Keratinocyte (primary cell): ENCODE measurements at regions not wholly inside any gene's neighbourhood (a gene's known extent, or its start where the extent isn't known, plus 50 kb on each side); places are given as distances from the start of the nearest gene placed in this dataset.

ENCODE experiments used
- DNase-seq: peaks from one replicate; pipeline ENCODE4 v3.0.0-alpha.2; 2011; ENCODE audit warnings: low read depth, missing footprints, low spot score
- FAIRE-seq: peaks from 2 replicates; lab custom pipeline; 2011; peaks lifted over from hg19 to GRCh38; lab: Jason Lieb, UNC
- H2AFZ ChIP-seq: 2 replicates; pipeline ENCODE4 v1.6.0; 2012; ENCODE audit warnings: low read length, control low read depth, inconsistent platforms; ENCODE audit not compliant: control insufficient read depth
- H3K27ac ChIP-seq: 2 replicates; pipeline ENCODE4 v1.5.1; 2011; ENCODE audit warnings: low read length; ENCODE audit not compliant: control insufficient read depth, insufficient read depth
- H3K27me3 ChIP-seq: 3 replicates; pipeline ENCODE4 v1.6.0; 2011; ENCODE audit warnings: low read length; ENCODE audit not compliant: control insufficient read depth, insufficient read depth; ENCODE audit errors: extremely low read depth
- H3K36me3 ChIP-seq, 2 experiments: 2 replicates in 1 of 2; 3 replicates in 1 of 2; pipeline ENCODE4 v1.5.1; 2011; ENCODE audit warnings: low read length in 2 of 2, mild to moderate bottlenecking in 1 of 2; ENCODE audit not compliant: control insufficient read depth in 2 of 2, insufficient read depth in 2 of 2; ENCODE audit errors: extremely low read depth in 1 of 2
- H3K4me1 ChIP-seq: 3 replicates; pipeline ENCODE4 v1.5.1; 2011; ENCODE audit warnings: low read length; ENCODE audit not compliant: control insufficient read depth, insufficient read depth; ENCODE audit errors: extremely low read depth
- H3K4me2 ChIP-seq: 3 replicates; pipeline ENCODE4 v1.6.0; 2011; ENCODE audit warnings: low read depth, low read length; ENCODE audit not compliant: control insufficient read depth, insufficient read depth; ENCODE audit errors: extremely low read depth
- H3K4me3 ChIP-seq, 3 experiments: fragments of 200-600 bp in 1 of 3; sonication (generic) in 1 of 3; 2 replicates in 2 of 3; 3 replicates in 1 of 3; pipeline ENCODE4 v1.5.1; 2011 to 2016; ENCODE audit warnings: low read length in 3 of 3, mild to moderate bottlenecking in 3 of 3, control low read depth in 2 of 3, inconsistent platforms in 1 of 3, low read depth in 1 of 3, mixed read lengths in 1 of 3, mixed run types in 1 of 3, moderate library complexity in 1 of 3; ENCODE audit not compliant: control insufficient read depth in 2 of 3, insufficient read depth in 2 of 3; ENCODE audit errors: extremely low read depth in 1 of 3
- H3K79me2 ChIP-seq: 2 replicates; pipeline ENCODE4 v1.6.0; 2012; ENCODE audit warnings: low read length; ENCODE audit not compliant: control insufficient read depth, insufficient read depth
- H3K9ac ChIP-seq: 3 replicates; pipeline ENCODE4 v1.6.0; 2011; ENCODE audit warnings: low read length; ENCODE audit not compliant: control insufficient read depth, insufficient read depth; ENCODE audit errors: extremely low read depth
- H3K9me1 ChIP-seq: 3 replicates; pipeline ENCODE4 v1.6.0; 2011; ENCODE audit warnings: low read length; ENCODE audit not compliant: control insufficient read depth, insufficient read depth; ENCODE audit errors: extremely low read depth
- H3K9me3 ChIP-seq: 2 replicates; pipeline ENCODE4 v1.5.1; 2012; ENCODE audit warnings: low read depth, low read length; ENCODE audit not compliant: control insufficient read depth
- H4K20me1 ChIP-seq: 3 replicates; pipeline ENCODE4 v1.6.0; 2011; ENCODE audit warnings: low read length; ENCODE audit not compliant: control insufficient read depth, insufficient read depth; ENCODE audit errors: extremely low read depth
- EZH2 ChIP-seq: IDR thresholded peaks from one replicate; pipeline ENCODE4 v1.6.1; 2012; ENCODE audit warnings: inconsistent platforms, mild to moderate bottlenecking, low read length, moderate library complexity
- dilution Hi-C: fragments of 300-500 bp; cut with MboI; formaldehyde crosslinking; loops from one replicate; pipeline ENCODE4 v1.7.0; 2020; ENCODE audit warnings: low sequenced_read_pairs; ENCODE audit not compliant: extremely low pct_ligation_motif_present
- TF ChIP-seq, protein P1 (sequence below), 3 experiments: IDR thresholded peaks in 1 of 3; conservative IDR thresholded peaks in 1 of 3; optimal IDR thresholded peaks in 1 of 3; 2 replicates in 2 of 3; 3 replicates in 1 of 3; pipeline versions ENCODE3 to v1.5.1; 2011; ENCODE audit warnings: low read length in 3 of 3, mild to moderate bottlenecking in 3 of 3, moderate library complexity in 2 of 3, control low read depth in 1 of 3, inconsistent platforms in 1 of 3; ENCODE audit not compliant: insufficient read depth in 2 of 3; ENCODE audit errors: extremely low read depth in 1 of 3

DNA sequence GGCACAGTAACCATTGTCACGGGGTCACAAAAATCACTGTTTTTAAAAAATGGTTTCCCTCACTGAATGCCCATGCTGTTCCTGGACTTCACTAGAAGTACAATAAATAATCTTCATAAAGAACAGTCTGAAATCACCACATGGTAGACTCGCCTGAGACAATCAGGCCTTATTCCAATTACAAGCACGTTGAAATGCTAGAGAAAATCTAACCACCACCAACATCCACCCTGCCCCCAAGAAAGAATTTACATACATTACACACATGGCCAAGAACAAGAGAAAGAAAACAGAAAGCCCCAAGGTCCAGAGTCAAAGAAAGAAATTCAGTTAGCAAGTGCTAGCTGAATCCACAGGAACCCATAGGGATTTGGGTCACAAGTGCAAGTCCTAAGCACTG, 107.0 kb upstream of the ERG start:
- FAIRE-seq (no peak), DNase-seq (no peak)
- dilution Hi-C loops, result no loop called here
- Histone ChIP-seq H3K27me3 (peaks cover 4% of the 10 kb centered on the region), H3K27ac (no peak overlapping the region), H3K4me1 (no peaks in the 10 kb centered on the region), H3K4me3 (no peak overlapping the region), H3K9ac (no peak overlapping the region), H2AFZ (no peak overlapping the region), H4K20me1 (no peaks in the 10 kb centered on the region), H3K79me2 (no peaks in the 10 kb centered on the region), H3K9me3 (no peaks in the 10 kb centered on the region), H3K9me1 (no peaks in the 10 kb centered on the region), H3K4me2 (no peak overlapping the region), H3K36me3 (no peaks in the 10 kb centered on the region)
- TF ChIP-seq, protein P1, sequence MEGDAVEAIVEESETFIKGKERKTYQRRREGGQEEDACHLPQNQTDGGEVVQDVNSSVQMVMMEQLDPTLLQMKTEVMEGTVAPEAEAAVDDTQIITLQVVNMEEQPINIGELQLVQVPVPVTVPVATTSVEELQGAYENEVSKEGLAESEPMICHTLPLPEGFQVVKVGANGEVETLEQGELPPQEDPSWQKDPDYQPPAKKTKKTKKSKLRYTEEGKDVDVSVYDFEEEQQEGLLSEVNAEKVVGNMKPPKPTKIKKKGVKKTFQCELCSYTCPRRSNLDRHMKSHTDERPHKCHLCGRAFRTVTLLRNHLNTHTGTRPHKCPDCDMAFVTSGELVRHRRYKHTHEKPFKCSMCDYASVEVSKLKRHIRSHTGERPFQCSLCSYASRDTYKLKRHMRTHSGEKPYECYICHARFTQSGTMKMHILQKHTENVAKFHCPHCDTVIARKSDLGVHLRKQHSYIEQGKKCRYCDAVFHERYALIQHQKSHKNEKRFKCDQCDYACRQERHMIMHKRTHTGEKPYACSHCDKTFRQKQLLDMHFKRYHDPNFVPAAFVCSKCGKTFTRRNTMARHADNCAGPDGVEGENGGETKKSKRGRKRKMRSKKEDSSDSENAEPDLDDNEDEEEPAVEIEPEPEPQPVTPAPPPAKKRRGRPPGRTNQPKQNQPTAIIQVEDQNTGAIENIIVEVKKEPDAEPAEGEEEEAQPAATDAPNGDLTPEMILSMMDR (optimal IDR thresholded peaks at IDR 0.05 in 1 of 3, IDR thresholded peaks at IDR 0.05 in 1 of 3, conservative IDR thresholded peaks at IDR 0.05 in 1 of 3; ENCODE audit: extremely low read depth in 1 of 3, insufficient read depth in 2 of 3, low read length in 3 of 3), result no peak
- TF ChIP-seq EZH2, result no peak

- Histone ChIP-seq H3K27me3 (peaks cover 7% of the 10 kb centered on the region), H3K9me1 (no peaks in the 10 kb centered on the region), H3K27ac (no peak overlapping the region), H3K9ac (no peak overlapping the region), H3K79me2 (no peaks in the 10 kb centered on the region), H3K9me3 (no peaks in the 10 kb centered on the region), H2AFZ (no peak overlapping the region), H3K4me1 (no peaks in the 10 kb centered on the region), H3K4me3 (no peak overlapping the region), H3K36me3 (no peaks in the 10 kb centered on the region), H4K20me1 (no peaks in the 10 kb centered on the region), H3K4me2 (no peak overlapping the region)
- DNase-seq, result no peak
- FAIRE-seq, result no peak
- TF ChIP-seq, protein P1 (optimal IDR thresholded peaks at IDR 0.05 in 1 of 3, IDR thresholded peaks at IDR 0.05 in 1 of 3, conservative IDR thresholded peaks at IDR 0.05 in 1 of 3; ENCODE audit: extremely low read depth in 1 of 3, insufficient read depth in 2 of 3, low read length in 3 of 3), result no peak
- TF ChIP-seq EZH2, result no peak
- dilution Hi-C loops, result no loop called here
Measured at GRCh38 chr21:38609580-38609979, 111.3 kb upstream of the ERG start.
